ENCODE measurements at regions not wholly inside any gene's neighbourhood (a gene's known extent, or its start where the extent isn't known, plus 50 kb on each side); places are given as distances from the start of the nearest gene placed in this dataset.

GRCh38 chr16:51607201-51607651 is 456.2 kb upstream of the SALL1 start:
- TF ChIP-seq CTCF (IDR thresholded peaks at IDR 0.05) (no peak), ZFX (IDR thresholded peaks at IDR 0.05; ENCODE audit: borderline replicate concordance) (no peak)
